HG02981 (cell line): ENCODE measurements at regions not wholly inside any gene's neighbourhood (a gene's known extent, or its start where the extent isn't known, plus 50 kb on each side); places are given as distances from the start of the nearest gene placed in this dataset.
"Not testable (repeated sequence)": the region's sequence is repeated elsewhere in the genome, so short reads cannot be mapped to it uniquely, and the experiment has no call there.

Experiments used
- ATAC-seq: cut with Tn5 transposase; IDR thresholded peaks from one replicate; pipeline ENCODE4 v1.9.1; 2021; ENCODE audit warnings: mild to moderate bottlenecking, moderate library complexity; ENCODE audit not compliant: unreplicated experiment

GRCh38 chr4:54571293-54572151 is 86.2 kb upstream of the KIT start:
- ATAC-seq, result no peak

- no peak for ATAC-seq
These were observed 85.6 kb upstream of the KIT start for GRCh38 chr4:54572152-54572542.

DNA sequence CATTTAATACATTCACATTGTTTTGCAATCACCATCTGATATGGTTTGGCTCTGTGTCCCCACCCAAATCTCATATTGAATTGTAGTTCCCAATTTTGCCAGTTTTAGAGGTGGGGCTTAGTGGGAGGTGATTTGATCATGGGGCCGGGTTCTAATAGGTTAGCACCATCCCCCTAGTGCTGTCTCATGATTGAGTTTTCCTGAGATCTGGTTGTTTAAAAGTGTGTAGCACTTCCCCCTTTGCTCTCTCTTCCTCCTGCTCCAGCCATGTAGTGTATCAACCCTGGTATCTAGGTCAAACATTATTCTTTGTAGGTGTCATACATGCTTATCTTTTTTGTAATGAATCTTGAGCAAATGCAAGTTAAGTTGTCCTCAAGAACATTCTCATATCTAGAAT is 83.3 kb upstream of the KIT start:
- no peak for ATAC-seq

DNA sequence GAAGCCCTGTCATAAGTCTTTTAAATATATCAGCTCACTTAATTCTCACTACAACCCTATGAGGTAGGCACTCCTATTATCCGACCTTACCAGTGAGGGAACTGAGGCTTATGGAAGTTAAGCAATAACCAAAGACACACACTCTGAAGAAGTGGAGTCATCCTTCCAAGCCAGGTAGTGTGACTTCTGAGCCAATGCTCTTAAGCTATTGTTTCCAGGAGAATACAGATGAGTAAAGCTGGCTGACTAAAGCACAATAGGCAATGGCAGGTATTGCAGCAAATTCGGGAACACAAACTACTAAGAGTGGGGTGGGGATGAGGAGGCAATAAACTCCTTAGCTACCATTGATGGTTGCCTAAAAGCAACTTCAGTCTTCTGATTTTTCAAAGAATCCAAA is 81.8 kb upstream of the KIT start:
- no peak for ATAC-seq

DNA sequence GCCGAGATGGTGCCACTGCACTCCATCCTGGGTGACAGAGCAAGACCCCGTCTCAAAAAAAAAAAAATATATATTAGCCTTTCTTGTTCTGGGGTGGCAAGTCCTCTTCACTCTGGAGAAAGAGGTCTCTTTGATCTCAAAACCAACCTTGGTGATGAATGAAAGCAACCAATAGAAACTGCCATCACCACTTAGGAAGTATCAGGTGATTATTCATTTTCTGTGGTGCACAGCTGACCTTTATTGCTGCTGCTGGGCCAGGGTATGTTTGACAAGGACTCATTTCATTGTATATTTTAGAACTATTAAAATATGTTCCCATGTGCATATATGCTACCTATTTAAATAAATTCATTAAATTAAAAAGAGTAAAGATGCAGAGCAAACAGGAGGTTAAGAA is 76.0 kb upstream of the KIT start:
- ATAC-seq, result no peak

DNA sequence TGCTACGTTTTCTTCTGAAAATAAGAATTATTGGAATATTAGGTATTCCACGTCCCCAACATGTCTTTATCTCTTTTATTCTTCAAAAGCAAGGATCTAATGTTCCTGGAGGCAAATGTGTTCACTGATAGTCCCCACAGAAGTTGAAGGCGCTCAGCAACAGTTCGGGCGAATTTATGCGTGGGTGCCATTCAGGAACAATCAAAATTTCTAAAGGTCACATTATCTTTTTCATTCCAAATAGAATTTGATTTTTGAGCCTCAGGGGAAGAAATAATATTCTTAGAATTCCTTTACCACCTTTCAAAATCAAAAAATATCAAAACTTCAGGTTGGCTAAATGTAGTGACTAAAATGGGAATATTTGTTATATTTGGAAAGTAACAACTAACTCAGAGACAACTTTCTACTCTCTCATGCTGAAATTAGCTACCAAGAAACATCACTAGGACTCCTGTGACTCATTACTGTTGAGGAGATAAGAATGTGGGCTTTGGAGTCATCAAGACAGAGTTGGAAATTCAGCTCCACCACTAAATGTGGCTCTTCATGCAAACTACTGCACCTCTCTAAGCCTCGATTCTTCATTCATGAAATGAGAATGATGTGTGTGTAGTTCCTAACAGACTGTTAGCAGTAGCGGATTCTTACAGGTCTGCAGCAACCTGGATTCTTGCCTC is 72.3 kb upstream of the KIT start:
- ATAC-seq, result no peak

DNA sequence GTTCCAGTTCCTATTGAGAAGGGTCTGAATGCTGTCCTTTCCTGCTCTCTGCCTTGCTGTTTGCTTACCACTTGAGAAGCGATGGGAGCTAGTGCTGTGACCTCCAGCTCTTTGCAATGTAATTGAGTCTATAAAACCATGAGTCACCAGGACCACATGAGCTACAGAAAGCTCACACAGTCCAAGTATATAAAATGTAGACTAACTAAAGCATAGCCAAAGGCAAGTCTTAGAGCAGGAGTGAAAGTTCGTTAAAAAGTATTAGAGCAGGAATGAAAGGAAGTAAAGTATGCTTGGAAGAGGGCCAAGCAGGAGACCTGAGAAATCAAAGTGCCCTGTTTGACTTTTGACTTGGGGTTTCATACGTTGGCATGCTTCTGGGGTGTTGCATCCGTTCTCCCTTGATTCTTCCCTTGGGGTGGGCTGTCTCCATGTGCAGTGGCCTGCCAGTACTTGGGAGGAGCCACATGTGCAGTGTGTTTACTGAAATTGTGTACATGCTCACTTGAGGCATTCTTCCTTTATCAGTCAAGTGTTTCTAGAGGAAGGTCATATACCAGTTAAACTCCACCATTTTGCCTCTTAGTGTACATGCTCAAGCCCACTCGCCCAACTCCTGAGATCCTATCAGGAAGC is 71.3 kb upstream of the KIT start:
- ATAC-seq, result no peak

DNA sequence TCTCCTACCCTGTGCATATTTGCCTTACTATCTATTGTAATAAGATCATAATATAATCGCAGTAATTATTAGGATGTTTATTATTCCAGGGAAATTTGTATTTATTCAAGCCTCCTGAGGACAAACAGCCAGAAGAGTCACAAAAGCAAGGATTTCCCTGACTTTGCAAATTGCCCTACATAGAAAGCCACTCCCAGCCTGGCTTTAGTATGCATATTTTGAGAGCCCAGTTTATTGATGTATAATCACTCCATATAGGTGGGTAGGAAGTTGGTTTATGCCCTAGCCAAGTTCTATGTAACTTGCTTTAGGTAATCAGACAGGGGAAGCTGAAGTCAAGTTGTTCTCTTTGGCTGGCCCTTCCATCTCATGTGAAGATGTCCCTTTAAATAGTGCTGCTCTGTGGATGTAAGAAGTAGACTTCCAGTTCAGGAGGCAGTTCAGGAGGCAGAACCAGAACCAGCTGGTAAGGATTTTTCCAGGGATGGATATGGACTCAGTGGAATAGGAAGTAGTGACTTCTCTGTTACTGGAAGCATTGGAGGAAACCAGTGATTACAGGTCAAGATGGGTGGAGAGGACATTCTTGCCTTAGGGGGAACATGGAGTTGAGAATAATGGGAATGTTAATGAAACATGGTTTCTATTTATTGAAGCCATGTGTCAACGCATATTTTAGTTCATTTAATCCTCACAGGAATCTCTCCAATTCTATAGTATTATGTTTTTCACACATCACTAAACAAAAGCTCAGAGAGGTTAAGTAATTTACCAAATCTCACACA is 70.5 kb upstream of the KIT start:
- no peak for ATAC-seq

GRCh38 chr4:54588404-54588803 is 69.4 kb upstream of the KIT start:
- ATAC-seq, result no peak

GRCh38 chr4:54589586-54589985 is 68.2 kb upstream of the KIT start:
- no peak for ATAC-seq

DNA sequence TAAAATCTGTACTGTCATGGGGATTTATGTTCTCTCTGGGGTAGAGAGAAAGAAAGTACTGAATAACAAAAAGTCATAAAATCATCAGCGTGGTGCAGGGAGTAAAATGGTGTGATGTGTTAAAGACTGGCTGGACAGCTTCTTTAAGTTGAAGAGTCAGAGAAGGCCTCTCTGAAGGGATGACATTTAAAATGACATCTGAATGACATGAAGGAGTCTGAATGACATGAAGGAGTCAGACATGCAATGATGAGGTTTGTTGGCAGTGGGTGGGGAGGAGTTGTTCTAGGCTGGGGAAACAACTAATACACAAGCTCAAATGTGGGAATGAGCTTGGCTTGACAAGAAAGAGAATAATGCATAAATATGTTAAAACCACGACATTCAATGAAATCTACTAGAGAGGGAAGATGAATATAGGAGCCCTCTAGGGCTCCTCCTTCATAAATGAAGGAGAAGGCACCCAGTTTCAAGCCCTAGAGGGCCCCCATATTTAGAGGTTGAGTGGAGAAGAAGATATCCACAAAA is 63.9 kb upstream of the KIT start:
- no peak for ATAC-seq

GRCh38 chr4:54596201-54596600 is 61.6 kb upstream of the KIT start:
- no peak for ATAC-seq

GRCh38 chr4:54597678-54598077 is 60.1 kb upstream of the KIT start:
- ATAC-seq, result not testable (repeated sequence)

DNA sequence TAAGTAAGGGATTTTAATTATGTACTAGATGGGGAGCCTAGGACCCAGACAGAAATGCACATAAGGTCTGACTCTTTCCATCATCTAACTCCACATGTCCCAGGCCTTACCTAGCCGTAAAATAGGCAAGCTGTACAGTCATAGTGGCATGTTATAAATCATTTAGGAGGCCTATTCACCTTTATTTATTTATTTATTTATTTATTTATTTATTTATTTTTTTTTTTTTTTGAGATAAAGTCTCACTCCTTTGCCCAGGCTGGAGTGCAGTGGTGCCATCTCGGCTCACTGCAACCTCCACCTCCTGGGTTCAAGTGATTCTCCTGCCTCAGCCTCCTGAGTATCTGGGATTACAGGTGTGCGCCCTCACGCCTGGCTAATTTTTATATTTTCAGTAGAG is 55.6 kb upstream of the KIT start:
- not testable (repeated sequence) for ATAC-seq

GRCh38 chr4:54607067-54607466 is 50.7 kb upstream of the KIT start:
- ATAC-seq, result no peak

GRCh38 chr4:54607521-54607920 is 50.2 kb upstream of the KIT start:
- ATAC-seq, result no peak
